NCI-H460 (cell line): ENCODE measurements at regions not wholly inside any gene's neighbourhood (a gene's known extent, or its start where the extent isn't known, plus 50 kb on each side); places are given as distances from the start of the nearest gene placed in this dataset.

Source experiments
- DNase-seq: peaks from one replicate; pipeline ENCODE4 v3.0.0-alpha.2; 2016; ENCODE audit warnings: low read depth; ENCODE audit errors: extremely low read depth

GRCh38 chr2:177314722-177315264, 50.3 kb upstream of the NFE2L2 start:
- no peak for DNase-seq

DNA sequence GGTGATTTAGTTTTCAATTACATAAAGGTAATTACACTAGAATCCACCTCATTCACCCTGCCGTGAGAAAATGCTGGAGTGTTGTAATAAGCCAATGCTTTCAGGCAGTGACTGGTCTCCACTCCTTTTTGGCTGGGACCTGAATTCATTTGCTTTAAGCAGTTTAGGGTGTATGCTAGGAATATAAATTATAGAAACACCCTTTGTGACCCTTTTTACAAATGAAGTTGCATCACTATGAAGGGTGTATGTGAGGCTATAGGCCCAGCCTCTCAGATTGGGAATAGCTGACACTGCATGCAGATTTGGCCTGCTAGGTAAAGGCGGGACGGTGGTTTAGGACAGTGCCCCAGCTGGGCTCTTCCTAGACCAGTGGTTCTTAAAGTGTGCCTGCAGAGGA, 50.8 kb upstream of the NFE2L2 start:
- no peak for DNase-seq

- no peak for DNase-seq
Observed at GRCh38 chr2:177316756-177317155, 52.2 kb upstream of the NFE2L2 start.

GRCh38 chr2:177317443-177317842, 52.9 kb upstream of the NFE2L2 start:
- no peak for DNase-seq

GRCh38 chr2:177317857-177318256, 53.3 kb upstream of the NFE2L2 start:
- no peak for DNase-seq

DNA sequence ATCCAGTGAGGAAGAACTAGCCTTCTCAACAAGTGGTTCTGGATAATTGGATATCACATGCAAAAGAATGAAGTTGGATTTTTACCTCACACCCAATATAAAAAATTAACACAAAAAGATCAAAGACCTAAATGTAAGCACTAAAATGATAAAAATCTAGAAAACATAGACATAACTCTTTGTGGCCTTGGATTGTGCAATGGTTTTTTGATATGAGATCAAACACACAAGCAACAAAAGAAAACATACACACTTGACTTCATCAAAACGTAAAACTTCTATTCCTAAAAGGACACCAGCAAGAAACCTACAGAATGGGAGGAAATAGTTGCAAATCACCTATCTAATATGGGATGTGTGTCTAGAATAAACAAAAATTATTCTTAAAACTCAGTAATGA, 54.1 kb upstream of the NFE2L2 start:
- no peak for DNase-seq

DNA sequence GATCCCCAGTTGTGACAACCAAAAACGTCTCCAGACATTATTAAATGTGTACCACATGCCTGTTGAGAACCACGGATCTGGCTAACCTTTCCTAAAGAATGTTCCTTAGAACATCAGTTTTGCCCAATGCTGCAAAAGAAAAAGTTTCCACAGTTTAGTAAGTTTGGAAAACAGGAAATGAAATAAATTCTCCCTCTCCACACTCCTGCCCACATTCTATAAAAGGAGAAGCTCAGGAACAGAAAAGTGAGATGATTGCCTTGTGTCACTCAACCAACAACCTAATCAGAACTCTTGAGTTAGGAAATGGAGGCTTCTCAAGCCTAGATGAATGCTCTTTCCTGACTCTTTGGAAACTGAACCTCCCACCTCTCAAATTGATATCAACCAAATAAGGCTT, 56.1 kb upstream of the NFE2L2 start:
- no peak for DNase-seq

DNA sequence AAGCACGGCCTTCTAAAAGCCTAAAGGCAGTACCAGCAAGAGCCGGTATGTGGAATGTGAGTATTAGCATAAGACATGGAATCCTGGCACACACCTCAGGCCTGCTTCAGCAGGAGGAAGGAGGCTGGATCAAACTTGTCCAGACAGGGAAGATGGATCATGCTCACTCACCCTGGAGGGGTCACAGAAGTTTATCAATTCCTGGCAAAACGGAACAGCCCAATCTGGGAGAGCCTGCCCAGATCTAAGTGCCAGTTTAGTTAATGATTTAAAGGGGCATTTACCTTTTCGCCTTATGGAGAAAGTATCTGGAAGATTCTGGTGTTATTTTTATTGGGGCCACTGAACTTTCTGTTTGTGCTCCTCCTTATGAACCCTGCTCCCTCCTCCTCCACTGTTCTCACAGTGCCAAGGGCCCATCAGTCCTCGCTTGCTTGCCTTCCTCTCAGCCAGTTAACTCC, 58.3 kb upstream of the NFE2L2 start:
- no peak for DNase-seq

- DNase-seq, result no peak
Observed at GRCh38 chr2:177324797-177325196, 60.3 kb upstream of the NFE2L2 start.

- DNase-seq, result no peak
Observed at GRCh38 chr2:177325554-177325953, 61.0 kb upstream of the NFE2L2 start.

- DNase-seq, result no peak
Observed at GRCh38 chr2:177326005-177326404, 61.5 kb upstream of the NFE2L2 start.

DNA sequence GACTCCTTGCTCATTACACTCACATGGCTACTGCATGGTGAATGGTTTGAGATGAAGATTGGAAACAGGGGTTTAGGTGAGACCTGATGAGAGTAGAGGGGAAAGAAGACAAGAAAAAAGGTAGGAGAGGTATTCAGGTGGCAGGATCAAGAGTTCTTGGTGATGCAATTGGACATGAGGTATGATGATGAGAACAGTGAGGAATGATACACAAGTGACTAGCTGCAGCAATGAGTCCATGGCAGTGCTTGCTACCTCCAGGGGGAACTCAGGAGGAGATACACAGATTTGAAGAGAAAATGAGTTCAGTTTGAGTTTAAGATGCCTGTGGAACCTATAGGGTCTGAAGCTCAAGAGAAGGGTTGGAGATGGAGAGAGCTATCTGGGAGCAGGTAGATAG, 62.1 kb upstream of the NFE2L2 start:
- no peak for DNase-seq

GRCh38 chr2:177327009-177327408, 62.5 kb upstream of the NFE2L2 start:
- DNase-seq, result no peak

DNA sequence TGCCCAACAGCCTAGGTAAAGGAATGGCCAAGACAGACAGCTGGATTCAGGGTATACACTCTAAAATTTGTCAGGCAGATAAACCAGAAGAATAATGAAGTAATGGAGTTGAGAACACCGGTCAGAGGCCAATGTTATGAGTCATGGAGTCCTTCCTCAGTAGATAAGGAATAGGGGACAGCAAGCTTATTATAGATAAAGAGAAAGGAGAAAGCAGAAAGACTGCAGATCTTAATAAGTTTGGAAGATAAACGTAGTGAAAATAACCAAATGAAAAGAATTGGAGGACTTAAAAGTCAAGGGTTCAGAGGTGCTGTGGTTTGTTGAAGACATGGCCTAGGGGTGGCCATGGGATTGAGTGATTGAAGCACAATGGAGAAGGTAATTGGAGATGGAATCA, 63.5 kb upstream of the NFE2L2 start:
- DNase-seq, result no peak

DNA sequence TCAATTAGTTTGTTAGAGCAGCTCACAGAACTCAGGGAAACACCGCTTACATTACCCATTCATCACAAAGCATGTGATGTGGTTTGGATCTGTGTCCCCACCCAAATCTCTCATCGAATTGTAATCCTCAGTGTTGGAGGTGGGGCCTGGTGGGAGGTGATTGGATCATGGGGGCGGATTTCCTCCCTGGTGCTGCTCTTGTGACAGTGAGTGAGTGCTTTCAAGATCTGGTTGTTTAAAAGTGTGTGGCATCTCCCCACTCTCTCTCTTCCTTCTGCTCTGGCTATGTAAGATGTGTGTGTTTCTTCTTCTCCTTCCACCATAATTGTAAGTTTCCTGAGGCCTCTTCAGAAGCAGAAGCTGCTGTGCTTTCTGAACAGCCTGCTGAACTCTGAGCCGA, 63.5 kb upstream of the AGPS start:
- no peak for DNase-seq

GRCh38 chr2:177331466-177331997, 61.0 kb upstream of the AGPS start:
- no peak for DNase-seq

DNA sequence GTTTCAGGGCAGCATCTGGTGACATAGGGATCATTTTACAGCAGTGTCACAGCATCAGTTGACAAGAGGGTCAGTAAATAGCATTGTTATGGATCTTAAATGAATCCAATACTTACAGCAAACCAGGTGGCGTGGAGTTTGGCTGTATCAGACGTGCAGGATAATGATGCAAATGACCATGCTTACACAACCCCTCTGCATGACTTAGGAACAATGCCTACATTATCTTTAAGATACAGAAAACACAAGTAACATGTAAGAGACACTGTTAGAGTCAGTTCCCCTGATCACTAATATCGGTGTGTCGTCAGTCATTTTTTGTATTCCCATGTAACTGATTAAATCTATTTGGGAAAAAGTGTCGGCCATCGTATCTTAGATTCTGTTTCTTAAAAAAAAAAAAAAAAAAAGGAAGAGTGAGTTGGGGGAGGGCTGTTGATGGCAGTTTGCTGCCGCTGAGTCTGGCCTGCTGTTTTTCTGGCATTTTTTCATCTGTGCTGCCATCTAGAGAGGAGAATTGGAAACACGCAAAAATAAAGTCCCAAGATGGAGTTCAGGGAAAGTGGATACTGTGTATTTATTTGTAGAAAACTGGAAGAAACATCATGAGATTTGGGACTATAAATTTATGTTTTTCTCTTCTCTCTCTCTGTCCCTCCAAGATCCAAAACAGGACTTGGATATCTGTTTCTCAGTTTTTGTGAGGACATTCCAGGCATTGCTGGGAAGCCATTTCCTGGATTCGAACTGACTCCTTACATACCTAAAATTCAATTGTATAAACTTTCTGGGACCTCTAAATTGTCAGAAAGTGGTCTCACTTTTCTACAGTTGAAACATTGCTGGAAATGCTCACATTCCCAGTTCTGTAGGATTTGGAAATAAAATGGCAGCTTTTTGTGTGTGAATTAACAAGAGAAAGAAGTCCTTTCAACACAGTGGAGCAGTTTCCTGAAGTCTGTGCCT, 60.3 kb upstream of the AGPS start:
- peak; percentile 73 for DNase-seq

DNA sequence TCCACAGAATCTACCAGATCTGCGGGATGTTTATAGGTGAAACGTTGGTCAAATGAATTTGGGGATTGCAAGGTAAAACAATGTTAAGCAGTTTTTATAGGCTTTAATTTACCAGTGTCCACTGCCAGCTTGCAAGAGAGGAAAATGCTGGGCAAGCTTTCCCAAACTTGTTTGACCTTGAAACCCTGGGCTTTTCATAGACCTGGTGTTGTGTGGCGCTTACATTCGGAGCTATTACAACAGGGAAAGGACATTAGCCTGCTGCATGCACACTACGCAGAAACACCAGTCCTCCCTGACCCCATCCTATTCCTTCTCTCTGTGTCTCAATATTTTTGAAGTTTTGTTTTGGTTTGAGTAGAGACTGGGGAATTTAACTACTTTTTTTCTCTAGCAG, 59.6 kb upstream of the AGPS start:
- no peak for DNase-seq

GRCh38 chr2:177334940-177335543, 57.5 kb upstream of the AGPS start:
- peak; percentile 47 for DNase-seq

DNA sequence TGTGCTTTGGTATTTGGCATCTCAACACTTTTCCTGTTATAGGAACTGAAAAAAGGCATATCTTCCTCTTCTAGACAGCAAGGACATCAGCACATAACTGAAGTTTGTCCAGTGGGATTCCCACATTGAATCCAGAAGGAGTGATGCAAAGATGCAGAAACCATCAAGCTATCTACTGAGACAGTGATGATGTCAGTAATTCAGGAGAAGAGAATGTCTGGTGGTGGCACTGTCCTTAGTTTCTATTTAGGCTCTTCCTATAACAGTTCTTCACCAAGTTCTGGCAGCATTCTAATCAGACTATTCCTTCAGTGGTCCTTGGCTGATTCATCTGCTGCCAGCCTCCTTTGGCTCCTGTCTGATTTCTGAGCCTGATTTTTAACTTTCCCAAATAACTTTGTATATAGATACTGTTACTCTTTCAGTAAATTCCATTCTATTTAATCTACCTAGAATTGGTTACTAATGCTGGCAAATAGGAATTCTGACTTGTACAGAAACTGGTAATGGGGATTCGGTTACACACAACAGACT, 56.6 kb upstream of the AGPS start:
- peak; percentile 36 for DNase-seq

- peak; percentile 87 for DNase-seq
Observed at GRCh38 chr2:177338177-177338721, 54.3 kb upstream of the AGPS start.
